ENCODE measurements at regions not wholly inside any gene's neighbourhood (a gene's known extent, or its start where the extent isn't known, plus 50 kb on each side); places are given as distances from the start of the nearest gene placed in this dataset.

DNA sequence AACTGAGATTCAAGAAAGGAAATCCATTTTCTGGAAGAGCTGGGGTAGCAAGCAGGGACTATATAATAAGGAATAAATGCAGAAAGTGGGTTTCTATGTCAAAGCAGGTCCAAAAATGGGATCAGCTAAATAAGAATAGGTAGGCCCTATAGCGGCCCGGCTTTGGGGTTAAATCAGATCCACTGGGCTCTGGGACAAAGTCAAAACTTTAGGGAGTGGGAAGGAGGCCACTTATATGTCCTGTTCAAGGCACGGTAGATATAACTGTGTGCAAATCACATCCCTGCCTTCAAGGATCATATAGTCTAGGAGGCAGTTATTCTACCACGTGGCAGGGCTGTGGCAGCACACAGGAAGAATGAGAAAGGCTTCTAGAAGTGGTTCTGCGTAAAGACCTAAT lies 191.4 kb upstream of the CDYL start:
- no peak for DNase-seq

DNA sequence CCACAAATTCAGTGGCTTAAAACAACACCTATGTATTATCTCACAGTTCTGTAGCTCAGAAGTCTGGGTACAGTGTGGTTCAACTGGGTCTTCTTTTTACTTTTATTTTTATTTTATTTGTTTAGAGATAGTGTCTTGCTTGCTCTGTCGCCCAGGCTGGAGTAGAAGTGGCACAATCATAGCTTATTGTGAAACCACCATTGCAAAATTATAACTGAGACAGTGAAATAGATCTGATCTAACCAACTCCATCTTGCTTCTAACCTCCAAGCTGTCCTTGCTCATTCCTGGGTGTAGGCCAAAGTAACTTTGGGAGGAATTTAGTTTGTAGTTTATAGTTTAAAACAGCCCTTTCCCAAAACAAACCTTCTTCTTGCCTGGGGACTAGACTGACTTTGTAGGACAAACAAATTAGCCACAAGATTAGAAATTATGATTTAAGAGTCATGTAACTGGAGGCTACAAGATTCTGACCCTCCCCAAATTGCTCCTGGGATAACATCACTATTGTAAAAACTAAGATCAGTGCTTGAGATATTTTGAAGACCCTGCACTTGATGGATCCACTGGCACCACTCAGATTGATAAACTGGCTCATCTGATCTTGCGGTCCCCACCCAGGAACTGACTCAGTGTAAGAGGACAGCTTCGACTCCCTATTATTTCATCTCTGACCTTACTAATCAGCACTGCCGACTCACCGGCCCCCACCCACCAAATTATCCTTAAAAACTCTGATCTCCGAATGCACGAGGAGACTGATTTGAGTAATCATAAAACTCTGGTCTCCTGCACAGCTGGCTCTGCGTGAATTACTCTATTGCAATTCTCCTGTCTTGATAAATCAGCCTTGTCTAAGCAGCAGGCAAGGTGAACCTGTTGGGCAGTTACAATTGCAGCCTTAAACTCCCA lies 193.4 kb upstream of the CDYL start:
- DNase-seq, result no peak

DNA sequence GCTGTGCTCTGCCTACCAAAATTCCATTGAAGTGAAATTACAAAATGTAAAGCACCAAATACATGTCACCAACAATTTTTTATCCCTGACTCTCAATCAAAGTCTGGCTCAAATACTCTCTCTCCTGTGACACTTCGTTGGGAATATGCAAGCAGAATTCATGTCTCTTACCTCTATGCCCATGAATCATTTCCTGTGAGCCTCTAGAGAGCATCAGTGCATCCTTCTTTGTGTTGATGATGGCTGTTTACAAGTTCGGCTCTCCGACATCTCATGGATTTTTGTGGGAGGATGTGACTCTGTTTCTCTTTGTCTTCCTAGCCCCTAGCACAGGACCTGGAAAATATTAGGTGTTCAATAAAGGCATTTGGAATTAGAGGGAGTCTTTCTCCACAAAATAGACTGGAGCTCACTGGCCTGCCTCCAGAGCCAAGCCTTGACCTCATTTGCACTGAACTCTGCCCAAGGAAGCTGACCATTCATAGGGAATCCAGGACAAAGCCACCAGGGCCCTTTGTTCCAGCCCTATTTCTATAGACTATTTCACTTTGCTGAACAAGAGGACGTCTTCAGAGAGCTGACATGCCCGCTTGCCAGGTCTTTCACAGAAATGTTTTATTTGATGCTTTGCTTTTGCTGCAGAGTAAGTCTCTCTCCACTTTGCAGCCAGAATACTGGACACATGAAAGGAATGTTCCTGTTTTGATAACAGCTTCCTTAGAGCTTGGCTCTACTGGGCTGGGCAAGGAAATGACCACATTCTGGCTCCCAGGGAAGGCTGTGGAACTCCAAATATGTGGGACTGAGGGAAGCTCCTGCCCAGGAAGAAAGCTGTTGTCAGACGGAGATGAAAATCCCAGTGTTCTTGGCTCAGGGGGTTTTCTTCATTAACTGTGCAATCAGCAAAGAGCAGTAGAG lies 194.5 kb upstream of the CDYL start:
- DNase-seq, result no peak

DNA sequence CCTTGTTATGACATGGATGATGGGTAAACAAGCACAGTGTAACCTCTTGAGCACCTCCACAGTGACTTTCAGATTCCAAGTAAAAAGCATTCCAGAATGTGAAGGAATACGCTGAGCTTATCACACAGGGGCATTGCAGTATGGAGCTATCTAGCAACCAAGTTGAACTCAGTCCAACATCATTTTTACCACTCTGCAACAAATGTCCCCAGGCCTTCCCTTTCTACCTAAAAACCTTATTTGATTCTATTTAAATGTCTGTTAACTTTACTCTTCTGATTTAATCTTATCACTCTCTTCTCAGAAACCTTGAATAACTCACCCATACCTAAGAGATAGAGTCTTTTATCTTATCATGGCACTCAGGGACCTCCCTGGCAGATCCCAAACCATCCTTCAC lies 195.8 kb upstream of the CDYL start:
- DNase-seq, result no peak

DNA sequence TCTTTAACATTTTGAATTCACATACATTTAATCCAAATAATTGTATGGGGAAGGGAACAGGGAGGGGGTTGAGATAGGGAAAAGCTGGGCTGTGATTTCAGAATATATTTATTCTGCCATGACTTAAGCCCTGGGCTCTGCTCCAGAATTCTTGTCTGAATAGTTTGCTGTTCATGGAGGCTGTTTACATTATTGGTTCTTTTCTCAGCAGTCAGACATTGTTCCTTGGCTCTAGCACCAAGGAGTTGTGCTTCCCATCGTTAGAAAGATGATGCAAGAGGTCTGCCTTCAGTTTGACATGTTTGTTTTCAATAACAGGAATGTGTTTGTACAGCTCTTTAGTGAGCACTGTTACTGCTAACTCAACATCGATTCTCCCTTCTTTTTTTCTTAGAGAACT lies 198.8 kb upstream of the CDYL start:
- no peak for DNase-seq

DNA sequence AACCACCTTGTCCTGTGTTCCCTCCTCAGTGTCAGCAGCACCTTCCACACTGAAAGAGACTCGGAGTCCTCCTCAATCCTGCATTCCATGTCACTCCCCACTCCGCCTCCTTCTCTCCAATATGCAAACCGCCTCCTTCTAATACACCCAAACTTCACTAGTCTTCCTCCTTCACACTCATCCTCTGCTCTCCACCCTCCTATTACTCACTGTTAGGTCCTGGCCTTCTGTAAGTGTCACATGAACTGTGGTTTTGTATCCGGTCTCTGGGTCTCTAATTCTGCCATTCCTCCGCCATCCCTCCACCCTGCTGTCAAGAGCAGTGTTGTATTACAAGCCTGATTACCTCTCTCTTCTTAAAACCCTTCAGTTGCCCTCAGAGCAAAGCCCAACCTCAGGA lies 200.5 kb upstream of the CDYL start:
- DNase-seq, result no peak

DNA sequence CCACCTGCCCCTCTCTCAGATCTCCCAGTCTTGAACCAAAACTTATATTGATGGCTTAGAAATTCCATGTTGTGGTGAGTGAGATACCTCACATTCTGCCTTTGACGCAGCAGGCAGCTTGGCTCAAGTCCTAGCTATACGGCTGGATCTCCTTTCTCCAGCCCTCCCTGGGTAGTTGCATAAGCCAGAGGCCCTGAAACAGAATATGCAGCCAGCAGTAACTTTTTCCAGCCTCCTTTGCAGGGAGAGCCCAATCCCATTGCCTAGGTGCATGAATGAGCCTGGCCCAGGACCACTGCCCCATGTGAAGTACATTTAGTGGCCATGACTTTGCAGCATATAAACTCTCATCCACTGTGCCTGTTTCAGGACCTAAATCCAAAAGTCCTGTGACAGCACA lies 202.2 kb upstream of the CDYL start:
- DNase-seq, result no peak

DNA sequence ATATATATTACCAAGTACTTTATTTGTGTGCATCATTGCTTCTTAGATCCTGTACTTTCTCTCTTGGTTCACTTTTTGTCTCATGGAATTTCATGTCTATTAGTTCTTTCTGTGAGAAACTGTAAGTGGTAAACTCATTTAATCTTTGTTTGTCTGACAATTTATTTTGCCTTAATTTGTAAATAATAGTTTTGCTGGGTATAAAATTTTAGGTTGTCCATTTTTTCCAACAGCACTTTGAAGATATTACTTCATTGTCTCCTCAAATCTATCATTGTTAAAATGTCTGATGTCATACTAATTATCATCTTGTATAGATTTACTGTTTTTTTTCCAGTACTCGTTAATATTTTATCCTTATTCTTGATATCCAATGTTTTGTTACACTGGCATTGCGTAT lies 205.2 kb upstream of the CDYL start:
- DNase-seq, result no peak

DNA sequence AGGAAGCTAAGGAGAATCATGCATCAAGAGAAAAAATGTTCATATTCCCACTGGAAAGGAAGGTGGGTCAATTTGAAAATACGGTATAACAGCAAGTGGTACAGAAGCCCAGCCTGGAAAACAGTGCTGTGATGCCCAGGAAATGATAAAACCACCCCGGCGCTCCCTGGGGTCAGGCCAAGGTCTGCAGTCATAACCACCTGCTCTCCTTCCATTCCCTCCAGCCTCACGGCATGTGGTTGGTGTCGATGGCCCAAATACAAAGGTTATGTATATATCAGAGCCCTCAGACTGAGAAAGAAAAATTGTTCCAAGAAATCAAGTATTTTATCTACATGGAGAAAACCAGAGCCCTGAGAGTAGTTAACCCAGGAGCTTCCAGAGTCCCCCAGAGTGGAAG lies 208.1 kb upstream of the CDYL start:
- DNase-seq, result no peak

DNA sequence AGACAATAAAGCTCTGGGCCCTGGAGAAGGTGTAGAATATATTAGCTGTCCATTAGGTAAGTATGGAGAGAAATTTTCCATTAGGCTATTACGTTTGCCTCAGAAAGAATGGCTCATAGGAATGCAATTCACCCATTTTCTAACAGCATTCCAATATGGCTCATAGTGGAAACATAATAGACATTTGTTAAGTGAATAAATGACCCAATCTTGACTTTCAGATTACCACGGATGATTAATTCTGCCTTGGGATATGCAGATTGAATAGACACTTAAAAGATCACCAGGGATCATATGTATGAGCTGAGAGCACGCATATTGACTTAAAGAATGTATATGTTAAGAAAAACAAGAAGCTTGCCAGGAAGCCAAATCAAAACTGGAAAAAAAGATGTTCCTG lies 209.1 kb upstream of the CDYL start:
- DNase-seq, result no peak

DNA sequence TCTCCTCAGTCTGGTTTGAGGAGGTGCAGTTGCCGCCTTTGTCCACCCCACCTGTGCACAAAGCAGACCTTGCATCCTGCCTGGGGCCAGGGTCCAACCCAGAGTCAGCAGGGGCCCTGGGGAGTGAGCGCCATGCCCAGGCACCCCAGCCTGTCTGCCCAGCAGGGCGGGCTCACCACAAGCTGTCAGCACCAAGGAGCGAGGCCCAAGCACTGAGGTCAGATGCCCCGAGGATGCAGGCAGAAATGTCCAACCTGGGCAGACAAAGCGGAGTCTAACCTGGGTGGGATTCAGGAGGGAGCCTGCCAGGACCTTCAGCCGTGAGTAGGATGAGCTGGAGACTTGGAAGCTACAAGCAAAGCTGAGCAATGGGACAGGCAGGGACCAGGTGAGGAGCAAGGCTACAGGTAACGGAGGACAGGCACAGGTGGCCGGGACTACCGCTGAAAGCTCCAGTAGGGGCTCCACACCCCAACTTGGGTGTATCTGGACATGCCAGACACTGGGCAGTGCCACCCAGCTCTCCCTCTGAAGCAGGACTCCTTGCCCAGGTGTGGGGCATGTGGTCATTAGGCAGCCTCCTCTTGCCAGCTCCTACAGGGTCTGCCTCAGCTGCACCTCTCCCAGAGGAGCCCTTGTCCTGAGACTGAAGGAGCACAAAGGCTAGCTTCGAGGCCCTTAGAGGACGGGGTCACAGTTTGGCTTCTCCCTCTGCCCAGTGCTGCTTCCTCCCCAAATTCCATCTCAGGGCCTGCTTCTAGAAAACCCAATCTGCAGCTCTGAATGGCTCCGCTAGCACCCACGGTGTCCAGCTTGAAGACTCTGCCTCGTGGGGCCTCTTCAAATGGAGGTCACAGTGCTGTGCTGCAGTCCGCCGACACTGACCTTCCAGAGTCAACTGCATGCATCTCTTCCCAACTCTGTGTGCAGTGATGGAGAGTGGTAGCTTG lies 210.6 kb upstream of the CDYL start:
- DNase-seq, result no peak

DNA sequence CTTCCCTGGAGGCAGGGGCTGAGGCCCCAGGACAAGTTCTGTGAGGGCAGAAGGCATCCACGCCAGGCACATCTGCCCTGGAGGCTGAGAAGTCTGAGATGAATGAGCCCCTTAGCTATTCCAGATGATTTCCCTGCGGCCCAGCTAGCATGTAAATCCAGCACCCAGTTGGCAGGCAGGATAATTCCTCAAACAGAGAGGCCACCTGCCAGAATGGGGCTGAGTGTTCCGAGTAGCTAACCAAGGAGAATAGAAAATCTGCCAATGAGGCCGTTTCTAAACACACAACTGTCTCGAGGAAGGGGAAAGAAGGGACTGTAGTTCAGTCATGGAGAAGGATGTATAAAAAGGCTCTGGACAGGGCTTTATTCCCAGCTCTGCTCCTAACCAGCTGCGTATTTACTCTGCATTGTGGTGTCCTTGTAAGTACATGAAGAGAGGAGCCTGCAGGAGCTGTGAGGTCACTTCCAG lies 211.4 kb upstream of the CDYL start:
- DNase-seq, result no peak

DNA sequence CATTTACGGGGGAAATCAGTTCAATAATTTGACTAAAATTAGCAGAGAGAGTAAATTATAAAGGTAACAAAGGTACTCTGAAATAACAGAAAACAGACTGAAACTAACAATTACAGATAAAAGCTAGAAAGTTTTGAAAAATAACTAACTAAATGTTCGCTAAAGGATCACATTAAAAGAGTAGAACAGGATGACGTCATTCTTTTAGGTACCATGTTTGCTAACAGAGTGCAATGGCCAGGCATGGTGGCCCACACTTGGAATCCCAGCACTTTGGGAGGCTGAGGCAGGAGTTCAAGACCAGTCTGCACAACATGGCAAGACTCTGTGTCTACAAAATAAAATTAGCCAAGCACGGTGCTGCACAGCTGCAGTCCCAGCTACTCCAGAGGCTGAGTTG lies 212.3 kb upstream of the CDYL start:
- no peak for DNase-seq

DNA sequence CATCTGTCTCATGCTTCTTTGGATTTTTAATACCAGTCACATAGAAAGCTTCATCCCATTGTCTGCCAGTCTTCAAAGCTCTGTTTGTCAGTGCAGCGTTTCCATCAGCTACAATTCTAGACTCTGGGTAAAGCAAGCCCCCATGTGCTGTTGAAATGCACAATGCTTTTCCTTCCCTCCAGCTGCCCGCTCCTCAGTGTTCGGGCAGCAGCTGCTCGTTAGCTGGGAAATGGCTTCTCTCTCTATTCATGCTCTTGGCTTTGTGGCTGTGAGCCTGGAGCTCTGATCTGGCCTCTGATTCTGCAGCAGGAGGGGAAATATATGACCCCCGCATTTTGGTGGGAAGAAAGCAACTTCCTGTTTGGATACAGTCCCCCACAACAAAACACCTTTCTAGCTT lies 213.0 kb upstream of the CDYL start:
- DNase-seq, result no peak

DNA sequence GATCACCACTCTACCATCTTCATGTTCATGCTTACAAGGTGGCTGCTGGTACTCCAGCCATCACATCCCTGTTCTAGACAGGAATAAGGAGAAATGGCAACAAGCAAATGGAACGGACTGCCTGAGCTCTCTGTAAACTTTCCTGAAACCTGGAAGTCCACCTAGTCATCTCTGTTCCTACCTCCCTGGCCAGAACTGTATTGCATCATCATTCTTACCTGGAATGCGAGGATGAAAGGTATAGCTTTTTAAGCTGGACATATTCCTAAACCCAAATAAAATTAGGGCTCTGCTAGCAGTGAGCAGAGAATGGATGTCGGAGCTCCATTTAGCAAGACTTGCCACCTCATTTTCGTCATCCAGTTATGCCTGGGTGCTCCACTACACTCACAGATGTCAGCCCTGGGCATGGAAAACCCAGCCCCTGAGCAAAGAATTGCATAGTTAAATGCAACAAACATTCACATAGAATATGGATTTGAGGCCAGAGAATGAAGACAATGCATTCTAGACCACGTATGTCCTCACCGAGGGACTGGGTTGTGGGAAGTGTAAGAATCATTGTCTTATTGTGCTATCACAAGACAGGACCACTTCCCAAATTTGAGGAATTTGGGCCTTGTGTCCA lies 214.3 kb upstream of the CDYL start:
- no peak for DNase-seq

DNA sequence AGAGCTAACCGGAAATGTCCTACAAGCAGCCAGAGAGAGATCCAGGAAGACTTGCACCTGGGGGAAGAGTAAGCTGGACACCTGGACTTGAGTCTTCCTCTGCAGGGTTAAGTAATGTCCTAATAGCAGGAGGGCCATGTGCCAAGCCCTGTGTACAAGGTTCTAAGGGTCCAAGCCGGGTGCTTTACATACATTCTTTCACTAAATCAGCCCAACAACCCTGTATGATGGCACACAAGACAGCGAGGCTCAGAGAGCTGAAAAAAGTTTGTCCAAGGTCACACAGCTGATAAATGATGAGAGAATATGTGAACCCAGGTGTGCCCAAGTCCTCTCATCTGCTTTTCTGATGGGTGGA lies 215.1 kb upstream of the CDYL start:
- no peak for DNase-seq

DNA sequence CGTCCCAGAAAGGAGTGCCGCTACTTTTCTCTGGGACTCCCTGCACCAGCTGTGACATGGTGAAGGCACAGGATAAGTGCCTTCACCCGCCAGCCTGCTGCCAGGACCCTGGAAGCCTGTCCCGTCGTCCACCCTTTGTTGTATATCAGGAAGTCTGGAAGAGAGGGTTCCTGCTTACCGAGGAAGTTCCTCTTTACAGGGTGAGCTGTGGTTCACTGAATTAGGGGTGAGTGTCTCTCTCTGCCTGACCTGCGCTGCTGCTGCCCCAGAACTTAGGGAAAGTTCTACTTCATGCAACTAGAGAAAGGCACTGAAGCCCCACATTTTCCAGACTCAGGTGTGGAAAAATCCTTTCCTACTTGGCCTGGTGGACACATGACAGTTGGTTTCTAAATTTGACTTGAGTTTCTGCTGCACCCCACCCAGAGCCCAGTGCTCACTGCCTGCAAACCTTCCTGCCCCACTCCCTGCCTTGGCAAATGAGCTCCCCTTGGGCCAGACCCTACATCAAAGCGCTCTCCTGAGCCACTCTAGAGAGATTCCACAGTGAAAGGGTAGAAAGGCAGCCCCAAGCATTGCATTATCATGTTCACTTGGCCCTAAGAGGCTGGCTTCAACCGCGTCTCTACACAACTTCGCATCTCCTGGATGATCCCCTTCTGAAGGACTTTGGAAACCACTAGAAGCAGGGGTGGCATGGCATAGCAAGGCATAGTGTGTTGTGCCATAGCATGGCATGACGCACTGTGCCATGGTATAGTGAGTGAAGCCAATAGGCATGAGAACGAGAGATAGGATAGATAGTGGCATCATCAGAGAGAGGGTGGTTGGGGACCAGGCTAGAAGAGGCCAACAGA lies 215.8 kb upstream of the CDYL start:
- DNase-seq, result no peak

DNA sequence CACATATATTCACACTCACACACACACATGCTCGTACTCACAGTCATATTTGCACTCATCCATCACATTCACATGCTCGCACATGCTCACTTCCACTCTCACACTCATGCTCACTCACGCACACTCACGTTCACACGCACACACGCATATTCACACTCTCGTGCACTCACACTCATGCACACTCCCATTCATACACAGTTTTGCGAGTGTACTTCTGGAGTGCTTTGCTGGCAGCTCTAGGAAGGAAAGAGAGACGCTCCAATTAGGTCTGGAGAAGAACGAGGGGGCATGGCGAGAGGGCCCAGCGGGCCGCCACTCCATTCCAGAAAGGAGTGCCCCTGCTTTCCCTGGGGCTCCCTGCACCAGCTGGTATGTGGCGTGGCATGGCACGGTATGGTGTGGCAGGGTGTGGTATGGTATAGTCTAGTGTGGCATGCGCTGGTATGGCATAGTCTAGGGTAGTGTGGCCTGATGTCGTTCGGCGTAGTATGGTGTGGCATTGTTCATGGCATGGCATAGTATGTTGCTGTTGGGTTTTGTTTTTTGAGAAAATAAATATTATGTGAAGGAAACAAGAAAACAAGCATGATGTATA lies 216.8 kb upstream of the CDYL start:
- DNase-seq, result no peak

DNA sequence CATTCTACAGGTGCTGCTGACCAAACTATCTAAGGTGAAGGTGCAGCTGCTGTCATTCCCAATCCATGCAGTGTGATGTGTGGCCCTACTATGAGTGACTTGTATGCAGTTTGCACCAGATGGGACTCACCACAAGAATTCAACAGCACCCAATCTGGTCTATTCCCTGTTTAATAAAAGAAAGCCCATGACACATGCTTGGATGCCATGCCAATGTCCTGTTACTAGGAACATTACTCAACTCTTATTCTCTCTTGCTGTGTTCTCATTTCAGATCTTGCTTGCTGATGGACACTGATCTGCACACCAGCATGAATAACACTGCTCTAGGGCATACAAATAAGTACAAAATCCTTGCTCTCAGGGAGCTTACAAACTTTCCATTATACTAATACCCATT lies 221.6 kb upstream of the CDYL start:
- no peak for DNase-seq

DNA sequence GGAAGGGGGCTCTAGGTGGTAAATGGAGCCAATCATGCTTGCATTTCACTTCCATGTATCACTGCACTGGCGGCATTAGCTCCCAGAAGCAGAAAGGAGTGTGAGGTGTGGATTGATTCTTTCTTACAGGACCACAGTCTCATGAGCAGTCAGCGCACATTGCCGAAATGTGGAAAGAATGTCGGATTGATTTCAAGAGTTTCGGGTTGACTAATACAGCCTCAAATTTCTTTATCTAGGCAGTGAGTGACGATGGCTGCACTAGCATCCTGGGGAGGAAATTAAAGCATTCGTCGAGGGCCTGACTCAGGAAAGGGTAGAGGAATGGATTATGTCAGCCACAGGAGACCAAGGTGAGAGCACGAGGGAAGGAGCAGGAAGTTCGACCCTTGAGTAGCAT lies 222.8 kb upstream of the CDYL start:
- peak in 1 of 2 experiments; percentile 21 for DNase-seq

DNA sequence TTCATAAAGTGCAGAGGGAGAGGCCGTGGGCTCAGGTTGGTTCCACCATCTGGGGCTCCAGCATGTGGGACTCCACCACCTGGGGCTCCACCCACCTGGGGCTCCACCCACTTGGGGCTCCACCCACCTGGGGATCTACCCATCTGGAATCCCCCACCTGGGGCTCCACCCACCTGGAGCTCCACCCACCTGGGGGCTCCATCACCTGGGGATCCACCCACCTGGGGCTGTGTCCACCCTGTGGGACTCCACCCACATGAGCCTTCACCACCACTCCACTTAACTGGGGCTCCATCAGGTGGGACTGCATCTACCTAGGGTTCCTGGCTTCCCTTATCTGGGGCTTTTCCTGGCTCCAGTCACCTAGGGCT lies 226.0 kb upstream of the CDYL start:
- DNase-seq, result no peak

Data from activated T-cell treated with anti-CD3 and anti-CD28 coated beads, Interleukin-2, amount 50 U/mL, for 48 hours (primary cell).